Peyer's patch (tissue), 4 donors: ENCODE measurements at regions not wholly inside any gene's neighbourhood (a gene's known extent, or its start where the extent isn't known, plus 50 kb on each side); places are given as distances from the start of the nearest gene placed in this dataset.
"Not testable (repeated sequence)": the region's sequence is repeated elsewhere in the genome, so short reads cannot be mapped to it uniquely, and the experiment has no call there.

Experiments
- DNase-seq, 3 donors: peaks; one replicate each; pipeline ENCODE4 v3.0.0-alpha.2; 2017 to 2019
- H3K27ac ChIP-seq, 4 donors: fragments of 200-600 bp; sonication (generic); one replicate each; pipeline ENCODE4 v1.5.1; 2016 to 2019
- H3K27me3 ChIP-seq, 2 donors: fragments of 200-600 bp; sonication (generic); one replicate each; pipeline ENCODE4 v1.5.1; 2019
- H3K36me3 ChIP-seq, 3 donors: fragments of 200-600 bp; sonication (generic); one replicate each; pipeline ENCODE4 v1.5.1; 2016 to 2019
- H3K4me1 ChIP-seq, 4 donors: fragments of 200-600 bp; sonication (generic); one replicate each; pipeline ENCODE4 v1.5.1; 2016 to 2019
- H3K4me3 ChIP-seq, 4 donors: fragments of 200-600 bp; sonication (generic); 1 replicate in 3 of 4; 2 replicates in 1 of 4; pipeline ENCODE4 v1.5.1; 2016 to 2019; ENCODE audit warnings: mild to moderate bottlenecking in 1 of 4
- H3K9me3 ChIP-seq, 4 donors: fragments of 200-600 bp; sonication (generic); one replicate each; pipeline ENCODE4 v1.5.1; 2016 to 2019; ENCODE audit warnings: mild to moderate bottlenecking in 1 of 4
- CTCF ChIP-seq, 6 experiments: fragments of 450-650 bp in 4 of 6; fragments of 200-600 bp in 2 of 6; sonication (generic) in 1 of 6; IDR thresholded peaks; one replicate each; pipeline ENCODE4 v1.5.1; 2017 to 2019; ENCODE audit warnings: antibody characterized with exemption in 6 of 6, mild to moderate bottlenecking in 3 of 6, moderate library complexity in 1 of 6
- POLR2A ChIP-seq, 2 donors: fragments of 450-650 bp; IDR thresholded peaks; one replicate each; pipeline ENCODE4 v1.5.1; 2017; ENCODE audit warnings: antibody characterized with exemption in 2 of 2, mild to moderate bottlenecking in 2 of 2, moderate library complexity in 2 of 2

GRCh38 chrX:112197840-112198239 is 115.3 kb upstream of the TRPC5 start:
- Histone ChIP-seq H3K4me1 (no peaks in the 10 kb centered on the region), H3K27me3 (no peaks in the 10 kb centered on the region), H3K9me3 (no peaks in the 10 kb centered on the region), H3K4me3 (no peak overlapping the region), H3K27ac (no peak overlapping the region), H3K36me3 (no peaks in the 10 kb centered on the region)
- TF ChIP-seq CTCF (IDR thresholded peaks at IDR 0.05) (no peak), POLR2A (IDR thresholded peaks at IDR 0.05) (no peak)
- DNase-seq: no peak

- TF ChIP-seq CTCF (IDR thresholded peaks at IDR 0.05) (no peak), POLR2A (IDR thresholded peaks at IDR 0.05) (no peak)
- no peak for DNase-seq
- Histone ChIP-seq H3K36me3 (no peaks in the 10 kb centered on the region), H3K4me1 (no peaks in the 10 kb centered on the region), H3K9me3 (no peaks in the 10 kb centered on the region), H3K27ac (no peak overlapping the region), H3K27me3 (no peaks in the 10 kb centered on the region), H3K4me3 (no peak overlapping the region)
These were observed 108.1 kb upstream of the TRPC5 start for GRCh38 chrX:112190646-112191045.

GRCh38 chrX:112181361-112181760 is 98.8 kb upstream of the TRPC5 start:
- H3K9me3 ChIP-seq, H3K27me3 ChIP-seq, H3K36me3 ChIP-seq, H3K4me1 ChIP-seq, H3K4me3 ChIP-seq, H3K27ac ChIP-seq, DNase-seq: not testable (repeated sequence)

- no peaks in the 10 kb centered on the region for H3K36me3 ChIP-seq
- no peaks in the 10 kb centered on the region for H3K4me1 ChIP-seq
- no peak overlapping the region for H3K27ac ChIP-seq
- no peaks in the 10 kb centered on the region for H3K9me3 ChIP-seq
- no peak overlapping the region for H3K4me3 ChIP-seq
- no peak for DNase-seq
- TF ChIP-seq POLR2A (IDR thresholded peaks at IDR 0.05) (no peak), CTCF (IDR thresholded peaks at IDR 0.05) (no peak)
- no peaks in the 10 kb centered on the region for H3K27me3 ChIP-seq
These were observed 81.8 kb upstream of the TRPC5 start for GRCh38 chrX:112164420-112164819.

- Histone ChIP-seq H3K36me3 (no peaks in the 10 kb centered on the region), H3K4me1 (no peaks in the 10 kb centered on the region), H3K9me3 (no peaks in the 10 kb centered on the region), H3K27ac (no peak overlapping the region), H3K27me3 (no peaks in the 10 kb centered on the region), H3K4me3 (no peak overlapping the region)
- TF ChIP-seq POLR2A (IDR thresholded peaks at IDR 0.05) (no peak), CTCF (IDR thresholded peaks at IDR 0.05) (no peak)
- no peak for DNase-seq
These were observed 81.3 kb upstream of the TRPC5 start for GRCh38 chrX:112163906-112164305.

- Histone ChIP-seq H3K27ac (no peak overlapping the region), H3K27me3 (no peaks in the 10 kb centered on the region)
These were observed 65.8 kb upstream of the TRPC5 start for GRCh38 chrX:112148397-112148796.

More at GRCh38 chrX:112148397-112148796, 65.8 kb upstream of the TRPC5 start:
- H3K36me3 ChIP-seq: no peaks in the 10 kb centered on the region
- no peaks in the 10 kb centered on the region for H3K4me1 ChIP-seq
- no peaks in the 10 kb centered on the region for H3K9me3 ChIP-seq
- no peak overlapping the region for H3K4me3 ChIP-seq
- TF ChIP-seq POLR2A (IDR thresholded peaks at IDR 0.05) (no peak), CTCF (IDR thresholded peaks at IDR 0.05) (no peak)
- DNase-seq: no peak
